NCI-H2107 treated with DMSO at 0.1 percent for 48 hours (cell line): ENCODE measurements at regions not wholly inside any gene's neighbourhood (a gene's known extent, or its start where the extent isn't known, plus 50 kb on each side); places are given as distances from the start of the nearest gene placed in this dataset.

Source experiments
- DNase-seq: peaks from one replicate; lab custom pipeline; 2025; ENCODE audit not compliant: unreplicated experiment; lab: John Stamatoyannopoulos, UW

DNA sequence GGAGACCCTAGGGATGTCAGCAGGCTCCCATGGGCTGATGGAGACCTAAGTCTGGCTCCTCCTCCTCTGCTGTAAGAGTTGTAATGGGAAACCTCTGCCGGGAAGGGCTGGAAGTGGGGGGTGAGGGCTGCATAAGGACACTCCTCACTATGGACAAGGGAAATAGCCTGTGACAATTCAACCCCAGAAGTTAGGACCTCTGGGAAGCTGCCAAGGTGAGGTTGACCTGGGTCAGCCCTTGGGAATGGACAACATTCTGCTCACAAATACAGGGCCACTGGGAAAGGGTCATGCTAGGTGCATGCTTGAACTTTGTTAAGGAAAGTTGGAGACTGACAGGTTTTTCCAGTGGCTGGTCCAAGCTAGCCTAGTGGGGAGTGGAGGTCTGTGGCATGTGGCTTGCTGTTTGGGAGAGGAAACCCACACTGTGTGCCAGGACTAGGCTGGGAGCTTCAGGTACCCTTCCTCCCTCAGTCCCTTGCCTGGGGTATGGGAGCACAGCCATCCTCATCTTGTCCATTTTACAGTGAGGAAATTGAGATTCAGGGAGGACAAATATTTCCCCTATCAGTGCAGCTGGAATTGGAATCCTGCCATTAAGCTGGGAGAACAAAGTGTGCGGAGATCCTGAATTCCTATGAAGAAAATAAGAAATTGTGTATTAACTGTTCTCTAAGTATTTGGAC is 190.4 kb downstream of the SALL1 start:
- no peak for DNase-seq

DNA sequence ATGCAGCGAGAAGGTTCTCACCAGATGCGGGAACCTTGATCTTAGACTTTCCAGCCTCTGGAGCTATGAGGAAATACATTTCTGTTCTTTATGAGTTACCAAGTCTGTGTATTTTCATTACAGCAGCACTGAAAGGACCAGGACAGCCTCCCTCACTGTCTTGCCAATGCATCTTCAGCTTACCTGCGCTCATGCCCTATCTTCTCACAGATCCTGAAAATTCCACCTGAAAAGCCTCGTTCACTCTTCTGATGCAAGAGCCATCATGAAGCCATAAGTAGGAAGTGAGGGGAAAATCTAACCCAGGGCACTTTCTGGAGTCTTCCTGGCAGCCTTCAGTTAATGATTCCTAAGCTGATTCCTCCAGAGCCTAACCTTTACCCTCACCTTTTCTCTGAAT is 194.0 kb downstream of the SALL1 start:
- no peak for DNase-seq

DNA sequence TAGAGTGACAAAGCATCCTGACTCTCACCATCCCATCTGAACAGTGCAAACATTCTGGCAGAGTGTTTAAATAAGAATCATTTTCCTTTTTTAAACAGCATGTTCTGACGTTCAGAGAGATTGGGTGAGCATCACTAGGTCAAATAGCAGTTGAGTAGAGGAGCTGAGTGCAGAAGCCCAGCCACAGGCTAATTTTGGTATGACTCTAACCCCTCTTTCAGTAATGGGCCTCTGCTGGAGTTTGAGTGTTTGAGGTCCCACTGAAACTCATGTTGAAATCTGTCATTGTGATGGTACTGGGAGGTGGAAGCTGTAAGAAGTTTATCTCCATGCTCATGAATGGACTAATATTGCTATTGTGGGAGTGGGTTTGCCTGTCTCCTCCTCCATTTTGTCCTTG is 194.4 kb downstream of the SALL1 start:
- DNase-seq: no peak

DNA sequence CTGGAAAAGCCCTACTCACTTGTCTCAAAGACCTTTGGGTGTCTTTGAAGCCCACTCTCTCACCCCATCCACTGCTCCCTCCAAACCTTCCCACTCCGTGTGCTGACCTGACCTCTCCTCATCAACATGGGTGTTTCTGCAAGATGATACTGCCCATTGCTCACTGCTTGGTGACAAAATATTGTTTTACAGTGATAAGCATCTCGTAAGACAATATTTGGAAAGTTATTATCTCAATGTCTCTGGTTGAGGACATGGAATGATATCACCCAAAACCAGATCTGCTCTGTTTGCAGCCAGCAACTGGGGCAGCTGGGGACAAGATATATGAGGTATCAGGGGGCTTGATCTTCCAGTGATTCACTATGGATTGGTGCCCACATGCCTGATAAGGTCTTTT is 195.8 kb downstream of the SALL1 start:
- DNase-seq: no peak

DNA sequence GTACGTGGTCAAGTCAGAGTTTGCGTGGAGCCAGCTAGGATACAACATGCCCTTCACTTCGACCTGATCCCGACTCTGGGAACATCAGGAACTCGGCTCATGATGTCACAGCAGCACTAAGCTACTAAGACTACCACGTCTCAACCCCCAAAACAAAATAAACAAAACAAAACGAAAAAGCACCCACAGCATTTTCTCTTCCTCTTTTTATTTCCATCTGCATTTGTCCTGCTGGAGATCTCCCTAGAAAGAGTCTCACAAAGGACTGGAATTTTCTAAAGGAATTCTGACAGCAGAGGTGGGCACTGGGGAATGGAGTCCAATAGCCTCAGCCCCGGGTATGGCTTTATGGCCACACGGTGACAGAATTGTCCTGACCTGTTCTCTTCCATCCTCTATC is 196.6 kb downstream of the SALL1 start:
- no peak for DNase-seq

DNA sequence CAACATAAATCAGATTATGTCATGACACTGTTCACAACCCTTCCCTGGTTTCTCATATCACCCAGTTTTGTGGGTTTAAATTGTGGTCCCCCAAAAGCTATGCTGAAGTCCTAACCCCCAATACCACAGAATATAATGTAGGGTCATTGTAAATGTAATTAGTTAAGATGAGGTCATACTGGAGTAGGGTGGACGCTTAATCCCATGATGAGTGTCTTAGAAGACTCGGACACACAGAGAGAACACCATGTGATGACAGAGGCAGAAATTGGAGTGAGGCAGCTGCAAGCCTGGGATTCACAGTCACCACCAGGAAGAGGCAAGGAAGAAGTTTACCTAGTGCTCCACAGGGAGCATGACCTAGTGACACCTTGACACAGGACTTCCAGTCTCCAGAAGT is 197.8 kb downstream of the SALL1 start:
- no peak for DNase-seq

DNA sequence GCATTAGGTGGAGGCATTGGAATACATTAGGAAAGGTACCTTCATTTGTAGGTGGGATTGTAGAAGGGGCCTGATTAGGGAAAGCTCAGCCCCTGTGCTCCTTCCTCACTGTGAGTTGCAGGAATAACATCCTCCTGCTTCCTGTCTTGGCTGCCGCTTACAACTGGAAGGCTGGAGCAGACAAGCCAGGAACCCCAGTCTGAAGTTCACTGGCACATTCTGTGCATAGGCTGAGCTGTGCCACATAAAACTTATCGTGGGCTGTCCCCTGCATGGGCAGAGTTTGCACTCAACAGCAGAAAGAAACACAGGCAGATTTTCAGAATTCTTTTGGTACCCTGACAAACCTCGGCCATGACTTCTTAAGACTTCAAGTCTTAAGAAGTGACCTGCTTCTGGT is 200.1 kb downstream of the SALL1 start:
- DNase-seq: no peak

DNA sequence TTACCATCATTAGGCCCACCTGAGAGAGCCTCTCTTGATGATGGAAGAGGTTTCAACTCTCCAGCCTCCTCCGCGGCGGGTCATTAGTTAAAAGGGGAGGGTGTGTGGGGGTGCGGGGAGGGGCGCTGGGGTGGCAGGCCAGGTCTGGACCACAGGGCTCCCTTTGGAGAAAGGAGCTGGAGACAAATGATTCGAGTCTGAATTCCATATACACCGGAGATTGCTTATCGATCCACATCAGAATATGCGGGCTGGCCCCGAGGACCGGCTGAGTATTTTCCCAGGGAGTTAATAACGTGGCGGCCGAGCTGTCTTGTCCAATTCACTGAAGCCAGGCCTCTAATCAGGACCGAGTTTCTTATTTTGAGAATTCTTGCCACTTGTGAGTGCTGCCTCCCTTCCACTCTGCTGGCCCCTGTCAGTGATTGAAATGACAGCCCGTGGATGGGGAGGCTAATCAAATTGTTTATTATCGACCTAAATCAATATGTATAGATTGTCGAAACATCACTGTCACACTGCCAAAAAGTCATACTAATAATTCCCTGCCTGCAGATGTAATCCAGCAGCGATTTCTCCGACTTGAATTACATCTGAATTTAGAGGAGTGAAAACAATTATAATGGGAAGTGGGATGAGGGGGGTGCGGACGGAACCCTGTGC is 202.7 kb downstream of the SALL1 start:
- no peak for DNase-seq

DNA sequence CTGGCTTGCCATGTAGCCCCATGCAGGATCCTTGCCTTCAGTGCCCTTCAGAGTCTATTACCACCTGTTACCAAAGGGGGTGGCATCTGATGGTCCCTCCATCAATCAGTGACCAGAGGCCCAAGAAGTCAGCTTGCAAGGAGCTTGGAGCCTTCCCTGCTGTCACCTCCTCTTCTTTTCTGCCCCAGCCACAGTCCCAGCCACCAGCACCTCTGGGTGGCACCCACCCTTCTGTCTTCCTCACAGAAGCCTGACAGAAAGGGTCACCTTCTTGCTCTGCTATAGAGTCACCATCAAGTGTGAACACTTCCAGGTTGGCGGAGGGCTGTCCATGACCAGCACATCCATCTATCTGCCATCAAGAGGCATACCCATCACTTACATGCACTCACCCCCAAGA is 203.2 kb downstream of the SALL1 start:
- no peak for DNase-seq

DNA sequence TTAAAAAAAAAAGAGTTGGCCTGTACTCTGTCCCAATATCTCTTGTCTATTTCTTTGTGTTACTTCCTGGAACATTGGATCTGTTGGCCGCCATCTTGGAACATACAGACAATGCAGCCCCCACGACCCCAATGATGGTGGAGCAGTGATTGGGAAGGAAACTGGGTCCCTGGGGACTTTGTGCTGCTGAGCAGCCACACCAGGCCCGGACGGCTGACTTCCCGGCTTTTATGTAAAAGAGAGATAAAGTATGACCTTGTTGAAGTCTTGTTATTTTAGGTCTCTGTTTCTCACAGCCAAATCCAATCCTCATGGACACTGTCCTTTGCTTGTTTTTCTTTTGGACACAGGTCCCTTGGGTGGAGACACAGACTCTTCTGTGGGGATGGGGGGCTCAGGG is 204.5 kb downstream of the SALL1 start:
- no peak for DNase-seq

DNA sequence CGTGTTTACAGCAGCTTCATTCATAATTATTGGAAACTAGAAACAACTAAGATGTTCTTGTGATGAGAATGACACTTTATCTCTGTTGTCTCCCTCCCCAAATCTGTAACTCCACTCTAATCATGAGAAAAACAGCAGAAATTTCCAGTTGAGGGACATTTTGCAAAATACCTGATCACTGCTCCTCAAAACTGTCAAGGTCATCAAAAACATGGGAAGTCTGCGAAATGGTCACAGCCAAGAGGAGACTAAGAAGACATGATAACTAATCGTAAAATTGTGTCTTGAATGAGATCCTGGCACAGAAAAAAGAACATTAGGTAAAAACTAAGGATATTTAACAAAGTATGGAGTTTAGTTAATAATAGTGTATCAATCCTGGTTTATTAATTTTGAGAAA is 204.2 kb downstream of the CYLD start:
- no peak for DNase-seq

DNA sequence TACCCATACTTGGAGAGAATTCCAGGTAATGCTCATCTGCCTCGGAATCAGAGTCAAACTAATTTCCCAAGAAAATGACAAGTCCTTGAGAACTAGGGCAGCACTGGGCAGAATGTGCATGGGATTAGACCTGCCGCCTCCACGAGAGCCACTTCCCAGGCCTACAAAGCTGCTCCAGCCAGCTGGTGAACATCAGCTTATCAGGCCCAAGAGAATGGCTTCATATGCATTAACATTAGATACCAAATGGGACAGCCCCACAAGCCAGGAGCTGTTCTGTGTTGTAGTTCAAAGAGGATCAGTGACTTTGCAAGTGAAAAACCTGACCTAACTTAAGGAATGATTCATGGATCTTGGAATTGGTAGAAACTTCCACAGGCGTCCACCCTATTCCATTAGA is 203.3 kb downstream of the CYLD start:
- no peak for DNase-seq

DNA sequence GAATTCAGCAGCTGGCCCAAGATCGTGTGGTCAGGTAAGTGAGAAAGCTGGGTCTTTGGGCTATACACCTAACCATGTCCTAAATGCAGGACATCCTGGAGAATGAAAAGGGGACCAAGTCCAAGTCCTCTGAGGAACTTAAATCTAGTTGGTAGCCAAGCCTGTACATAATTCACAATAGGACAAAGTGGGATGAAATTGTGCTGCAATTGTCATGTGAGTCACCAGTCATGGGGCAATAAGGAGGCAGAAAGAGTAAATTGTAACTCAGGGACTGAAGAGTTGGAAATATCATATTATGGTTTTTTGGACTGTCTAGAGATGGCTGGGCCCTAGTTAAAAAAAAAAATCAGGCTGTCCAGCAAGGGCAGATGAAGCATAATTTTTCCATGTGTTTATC is 202.6 kb downstream of the CYLD start:
- no peak for DNase-seq

DNA sequence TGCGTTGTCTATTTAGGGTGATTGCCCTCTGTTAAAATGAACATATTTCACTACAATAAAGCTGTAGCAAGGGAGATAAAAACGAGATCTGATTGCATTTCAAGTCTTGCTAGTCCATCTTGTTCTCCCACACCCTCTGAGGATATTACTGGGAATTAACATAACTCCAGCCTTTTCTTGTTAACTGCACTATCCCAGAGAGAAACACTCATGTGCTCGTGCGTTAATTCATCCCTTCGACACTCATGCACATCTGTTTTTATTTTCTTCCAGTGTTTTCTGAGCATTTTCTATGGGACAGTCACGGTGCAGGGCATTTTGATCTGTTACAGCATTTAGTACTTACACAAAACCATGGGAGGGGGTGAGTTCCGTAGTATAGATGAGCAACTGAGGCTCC is 202.1 kb downstream of the CYLD start:
- DNase-seq: no peak

DNA sequence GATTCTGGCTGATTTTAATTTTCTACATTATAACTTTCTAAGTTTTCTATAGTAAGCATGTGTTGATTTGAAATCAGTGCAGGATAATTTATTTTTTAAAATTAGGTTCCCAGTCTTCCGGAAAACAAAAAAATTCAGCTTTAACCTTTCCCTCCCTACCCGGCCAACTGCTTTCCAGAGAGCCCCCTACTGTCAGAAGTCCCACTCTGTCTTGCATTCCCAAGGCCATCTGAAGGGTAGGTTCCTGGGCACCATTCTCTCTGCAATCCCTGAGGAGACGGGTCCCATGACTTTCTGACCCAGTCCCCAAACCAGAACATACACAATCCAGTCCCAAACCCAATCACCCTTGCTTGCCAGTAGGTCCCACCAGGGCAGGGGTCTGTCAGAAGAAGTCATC is 200.3 kb downstream of the CYLD start:
- DNase-seq: no peak

DNA sequence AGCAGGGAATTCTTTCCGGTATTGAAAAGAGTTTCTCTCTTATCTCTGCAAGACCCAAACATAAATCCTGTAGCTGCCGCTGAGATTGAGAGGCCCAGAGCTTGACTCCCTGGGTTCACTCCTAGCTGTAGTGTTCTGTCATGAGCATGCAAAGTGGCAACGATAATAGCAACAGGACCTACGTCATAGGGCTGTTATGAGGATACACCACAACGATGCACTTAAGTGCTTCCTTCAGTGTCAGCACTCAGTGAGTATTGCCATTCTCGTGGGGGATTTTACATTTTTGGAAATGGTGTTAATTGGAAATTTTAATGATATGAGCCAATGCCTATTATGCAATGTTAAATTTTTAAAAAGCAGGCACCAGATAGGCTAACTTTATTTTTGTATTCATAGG is 199.8 kb downstream of the CYLD start:
- no peak for DNase-seq

DNA sequence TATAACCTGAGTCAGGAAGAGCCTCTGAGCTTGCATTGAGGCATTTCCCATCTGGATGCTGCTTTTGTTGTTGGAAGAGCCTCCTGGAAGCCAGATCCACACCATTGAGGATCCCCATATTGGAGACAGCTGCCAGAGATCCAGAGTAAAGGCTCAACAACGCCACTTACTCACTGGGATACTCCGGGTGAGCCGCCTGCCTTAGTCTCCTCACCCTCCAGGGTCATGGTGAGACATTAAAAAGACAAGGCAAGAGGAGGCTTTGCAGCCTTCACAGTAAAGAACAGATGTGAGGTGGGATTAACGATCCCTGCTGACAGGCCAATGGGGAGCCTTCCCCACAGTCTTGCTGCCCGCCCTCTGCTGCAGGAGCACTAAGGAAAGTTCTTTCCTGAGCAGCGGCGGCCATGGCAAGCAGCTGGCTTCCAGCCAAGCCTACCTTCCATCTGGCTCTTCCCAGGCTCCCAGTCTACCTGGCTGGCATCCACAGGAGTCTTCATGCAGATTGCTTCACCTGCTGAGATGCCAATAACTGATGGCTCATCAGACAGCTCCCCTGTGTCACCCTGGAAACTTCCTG is 198.5 kb downstream of the CYLD start:
- no peak for DNase-seq

DNA sequence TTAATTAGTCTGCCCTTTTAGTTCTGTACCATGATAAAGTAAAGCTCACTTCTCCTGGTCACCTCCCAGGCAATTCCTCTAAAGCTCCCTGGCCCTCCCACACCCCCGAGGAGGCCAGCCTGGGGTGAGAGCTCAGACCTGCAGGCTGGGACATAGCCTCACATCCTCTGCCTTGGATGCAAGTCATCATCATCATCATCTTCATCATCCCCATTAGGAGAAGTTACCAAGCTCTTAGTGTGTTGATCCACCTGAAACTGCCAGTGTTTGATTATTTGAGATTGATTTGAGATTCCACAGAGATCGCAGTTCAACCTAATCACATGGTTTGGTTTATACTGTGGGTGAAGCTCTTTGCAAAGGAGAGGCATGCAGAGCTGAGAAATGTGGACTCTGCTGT is 197.5 kb downstream of the CYLD start:
- no peak for DNase-seq

DNA sequence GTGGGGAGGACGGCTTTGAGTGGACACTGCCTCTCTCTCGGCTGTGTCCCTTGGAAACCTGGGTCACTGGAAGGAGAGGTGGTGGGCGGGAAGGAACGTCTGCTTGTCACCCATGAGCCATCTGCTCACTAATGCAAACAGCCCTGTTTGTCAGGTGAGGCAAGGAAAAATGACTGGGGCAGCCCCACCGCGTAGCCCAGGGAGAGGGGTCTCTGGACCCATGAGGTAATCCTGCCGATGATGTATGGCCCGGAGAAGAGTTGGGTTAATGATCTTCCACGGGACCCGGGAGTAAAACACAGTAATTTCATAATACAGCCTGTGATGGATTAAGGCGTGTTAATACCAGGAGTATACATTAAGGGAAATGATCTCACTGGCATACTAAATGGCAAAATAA is 197.0 kb downstream of the CYLD start:
- DNase-seq: no peak

DNA sequence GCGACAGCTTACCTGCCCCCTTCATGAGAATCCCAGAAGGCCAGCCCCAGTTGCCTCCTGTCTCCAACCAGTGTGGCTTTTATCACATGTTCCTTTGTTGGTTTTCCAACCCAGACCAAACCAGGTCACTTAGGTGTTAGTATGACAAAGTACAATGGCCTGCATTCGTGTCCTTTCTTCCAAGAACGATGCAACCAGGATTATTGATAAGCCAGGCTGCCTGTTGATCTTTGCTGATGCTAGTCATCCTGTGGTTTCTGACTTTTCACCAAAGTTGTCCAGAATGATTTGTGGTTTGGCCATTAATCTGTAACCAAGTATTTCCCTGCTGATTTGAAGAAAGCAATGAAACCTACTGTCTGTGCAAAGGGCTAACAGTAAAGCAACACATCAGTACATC is 191.4 kb downstream of the CYLD start:
- no peak for DNase-seq

DNA sequence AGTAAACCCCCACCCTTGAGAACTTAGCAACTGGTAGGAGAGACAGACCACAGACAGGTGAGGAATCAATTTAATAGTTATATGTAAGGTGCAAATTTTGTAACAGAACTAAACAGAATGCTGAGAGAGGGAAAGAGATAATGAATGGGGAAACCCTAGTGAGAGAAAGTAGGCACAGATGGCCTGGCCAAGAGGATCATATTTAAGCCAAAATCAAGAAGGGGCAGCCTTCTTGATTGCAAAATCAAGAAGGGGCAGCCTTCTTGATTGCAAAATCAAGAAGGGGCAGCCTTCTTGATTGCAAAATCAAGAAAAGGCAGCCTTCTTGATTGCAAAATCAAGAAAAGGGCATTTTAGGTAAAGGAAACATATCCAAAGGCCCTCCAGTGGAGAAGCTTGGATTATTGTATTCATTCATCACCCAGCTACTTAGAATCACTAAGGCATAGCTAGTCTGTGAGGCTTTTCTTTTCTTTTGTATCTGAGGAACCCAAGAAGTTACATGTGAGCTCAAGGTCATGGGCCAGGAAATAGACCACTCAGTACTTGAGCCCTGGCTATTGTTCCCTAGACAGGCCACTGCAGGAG is 190.6 kb downstream of the CYLD start:
- no peak for DNase-seq

DNA sequence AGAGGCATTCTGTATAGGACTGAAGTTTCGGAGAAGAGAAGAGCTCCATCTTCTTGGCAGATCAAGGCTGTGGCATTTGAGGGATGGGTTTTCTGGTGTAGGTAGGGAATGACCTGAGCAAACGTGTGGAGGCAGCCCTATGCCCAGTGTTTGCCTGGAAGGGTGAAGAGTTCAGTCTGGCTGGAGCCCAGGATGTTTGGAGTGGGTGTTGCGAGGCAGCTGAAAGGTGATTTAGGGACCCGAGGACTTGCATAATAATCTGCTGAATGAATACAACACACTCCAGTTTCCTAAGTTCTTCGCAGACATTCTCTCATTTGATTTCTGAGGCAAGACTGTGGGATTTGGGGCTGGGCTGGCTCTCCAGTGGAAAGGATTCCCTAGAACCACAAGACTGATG is 186.2 kb downstream of the CYLD start:
- no peak for DNase-seq
